ENCODE measurements at regions not wholly inside any gene's neighbourhood (a gene's known extent, or its start where the extent isn't known, plus 50 kb on each side); places are given as distances from the start of the nearest gene placed in this dataset.

- no peak for TF ChIP-seq SIN3A (IDR thresholded peaks at IDR 0.05; ENCODE audit: borderline replicate concordance, low read depth, low read length)
These were observed 304.2 kb downstream of the INSC start (continued) for GRCh38 chr11:15418921-15419320.

GRCh38 chr11:15419696-15420095, 305.0 kb downstream of the INSC start:
- intact Hi-C loops (cut with micrococcal nuclease; ENCODE audit: unreplicated experiment) (no loop called here), in situ Hi-C loops (cut with HindIII; ENCODE audit: extremely low pct_ligation_motif_present, low pct_unique_long_range_greater_than_20kb) (no loop called here)
- no peaks in the 10 kb centered on the region for H3K4me1 ChIP-seq (ENCODE audit: insufficient read depth, low read length)
- no peak for ATAC-seq
- H3K9ac ChIP-seq (ENCODE audit: insufficient read depth, low read depth, low read length), result no peak overlapping the region
- no peaks in the 10 kb centered on the region for H3K9me3 ChIP-seq (ENCODE audit: low read length)
- 3% methylated on average over 1 of the region's 1 CpG for WGBS (ENCODE audit: low lambda C conversion rate)
- ChIA-PET CTCF (ENCODE audit: low intra/inter-chr PET ratio, low total read pairs) (no interaction called here), POLR2A (no interaction called here)
- TF ChIP-seq NFKBIZ (CRISPR knock-in tag; IDR thresholded peaks at IDR 0.05) (no peak), CEBPG (CRISPR knock-in tag; IDR thresholded peaks at IDR 0.05) (no peak), NRL (CRISPR knock-in tag; IDR thresholded peaks at IDR 0.05; ENCODE audit: borderline replicate concordance) (no peak), SAP130 (CRISPR knock-in tag; IDR thresholded peaks at IDR 0.05; ENCODE audit: low read depth) (no peak), MTF1 (CRISPR knock-in tag; IDR thresholded peaks at IDR 0.05) (no peak), KLF15 (CRISPR knock-in tag; IDR thresholded peaks at IDR 0.05; ENCODE audit: borderline replicate concordance) (no peak), POLR2G (IDR thresholded peaks at IDR 0.05; ENCODE audit: low read depth, low read length) (no peak), RFX3 (CRISPR knock-in tag; IDR thresholded peaks at IDR 0.05) (no peak), ZNF24 (IDR thresholded peaks at IDR 0.05) (no peak), HCFC1 (IDR thresholded peaks at IDR 0.05; ENCODE audit: low read depth, low read length) (no peak), HNF4A (CRISPR knock-in tag; IDR thresholded peaks at IDR 0.05) (no peak), CHD2 (IDR thresholded peaks at IDR 0.05; ENCODE audit: low read depth, low read length) (no peak)
- H3K4me3 ChIP-seq (replicated peaks in 1 of 3; ENCODE audit: insufficient read depth in 1 of 3, low read depth in 2 of 3, low read length in 3 of 3), result no peak overlapping the region
- FAIRE-seq, result no peak
- no peaks in the 10 kb centered on the region for H3K27me3 ChIP-seq (ENCODE audit: control insufficient read depth in 1 of 2, insufficient read depth in 2 of 2, low read length in 2 of 2)
- H2AFZ ChIP-seq (ENCODE audit: low read length), result no peak overlapping the region
- no peaks in the 10 kb centered on the region for H3K36me3 ChIP-seq (replicated peaks in 1 of 2; ENCODE audit: control insufficient read depth in 1 of 2, insufficient read depth in 2 of 2, low read length in 2 of 2)
- H4K20me1 ChIP-seq (ENCODE audit: insufficient read depth, low read length), result no peaks in the 10 kb centered on the region
- H3K4me2 ChIP-seq (ENCODE audit: low read depth, low read length), result no peak overlapping the region
- H3K27ac ChIP-seq (ENCODE audit: extremely low read length, insufficient read depth, low read length), result no peak overlapping the region
- DNase-seq (ENCODE audit: low spot score), result no peak
- H3K79me2 ChIP-seq (ENCODE audit: insufficient read depth, low read length), result no peaks in the 10 kb centered on the region
- no TSS peak for BruUV-seq (replicated peaks)
